GM23338 (cell line): ENCODE measurements at regions not wholly inside any gene's neighbourhood (a gene's known extent, or its start where the extent isn't known, plus 50 kb on each side); places are given as distances from the start of the nearest gene placed in this dataset.

Experiments used
- ATAC-seq: fragments of 200-7000 bp; cut with Tn5 transposase; 3 replicates; pipeline ENCODE4 v1.9.1; 2020
- DNase-seq: peaks from one replicate; pipeline ENCODE4 v3.0.0-alpha.2; 2015; ENCODE audit warnings: low spot score
- H2AFZ ChIP-seq: fragments of 200-600 bp; sonication (generic); 2 replicates; pipeline ENCODE4 v1.8.0; 2016; ENCODE audit warnings: antibody characterized with exemption, mild to moderate bottlenecking, moderate library complexity
- H3F3A ChIP-seq: fragments of 200-600 bp; sonication (generic); replicated peaks from 2 replicates; pipeline ENCODE4 v1.8.0; 2017; ENCODE audit warnings: antibody characterized with exemption, mixed run types, low read depth
- H3K27ac ChIP-seq: fragments of 200-600 bp; sonication (generic); 2 replicates; pipeline ENCODE4 v1.6.1; 2016; ENCODE audit warnings: low read depth
- H3K27me3 ChIP-seq: fragments of 200-600 bp; sonication (generic); 2 replicates; pipeline ENCODE4 v1.8.0; 2016; ENCODE audit warnings: mild to moderate bottlenecking, mixed run types, moderate library complexity; ENCODE audit not compliant: insufficient read depth
- H3K36me3 ChIP-seq: fragments of 200-600 bp; sonication (generic); 2 replicates; pipeline ENCODE4 v1.8.0; 2016; ENCODE audit warnings: mild to moderate bottlenecking; ENCODE audit not compliant: insufficient read depth
- H3K4me1 ChIP-seq: fragments of 200-600 bp; sonication (generic); 2 replicates; pipeline ENCODE4 v1.8.0; 2016; ENCODE audit warnings: mild to moderate bottlenecking, moderate library complexity; ENCODE audit not compliant: insufficient read depth
- H3K4me2 ChIP-seq: fragments of 200-600 bp; sonication (generic); 2 replicates; pipeline ENCODE4 v1.7.1; 2017; ENCODE audit warnings: mixed run types
- H3K4me3 ChIP-seq: fragments of 200-600 bp; sonication (generic); 2 replicates; pipeline ENCODE4 v1.6.1; 2016; ENCODE audit warnings: mixed run types
- H3K79me2 ChIP-seq: fragments of 200-600 bp; sonication (generic); replicated peaks from 2 replicates; pipeline ENCODE4 v1.8.0; 2017; ENCODE audit warnings: mild to moderate bottlenecking; ENCODE audit not compliant: insufficient read depth
- H3K9me2 ChIP-seq: fragments of 200-600 bp; sonication (generic); 2 replicates; pipeline ENCODE4 v1.8.0; 2017; ENCODE audit not compliant: insufficient read depth
- H4K20me1 ChIP-seq: fragments of 200-600 bp; sonication (generic); replicated peaks from 2 replicates; pipeline ENCODE4 v1.8.0; 2017; ENCODE audit warnings: mild to moderate bottlenecking; ENCODE audit not compliant: insufficient read depth
- H3K27ac Mint-ChIP-seq: 2 replicates; pipeline ENCODE4 v1.8.0; 2020; ENCODE audit warnings: inconsistent platforms, mild to moderate bottlenecking, moderate library complexity, mixed read lengths
- H3K27me3 Mint-ChIP-seq: 3 replicates; pipeline ENCODE4 v1.8.0; 2022; ENCODE audit warnings: low read depth, mild to moderate bottlenecking, moderate library complexity, mixed read lengths, inconsistent platforms; ENCODE audit not compliant: insufficient read depth, poor library complexity
- H3K36me3 Mint-ChIP-seq: 3 replicates; pipeline ENCODE4 v1.8.0; 2021; ENCODE audit warnings: low read depth, mild to moderate bottlenecking, inconsistent platforms, moderate library complexity, mixed read lengths
- H3K4me1 Mint-ChIP-seq: 3 replicates; pipeline ENCODE4 v1.8.0; 2020; ENCODE audit warnings: mild to moderate bottlenecking, inconsistent platforms, mixed read lengths
- H3K4me3 Mint-ChIP-seq: 3 replicates; pipeline ENCODE4 v1.8.0; 2021; ENCODE audit warnings: moderate library complexity, mild to moderate bottlenecking, inconsistent platforms, mixed read lengths
- H3K9me3 Mint-ChIP-seq: 3 replicates; pipeline ENCODE4 v1.8.0; 2020; ENCODE audit warnings: moderate library complexity, mild to moderate bottlenecking, inconsistent platforms, mixed read lengths
- CREB1 ChIP-seq: fragments of 250-450 bp; sonication (Bioruptor Pico); IDR thresholded peaks from 2 replicates; pipeline ENCODE4 v1.5.0; 2020; ENCODE audit warnings: low read depth, mild to moderate bottlenecking, moderate library complexity
- JUNB ChIP-seq: IDR thresholded peaks from one replicate; pipeline ENCODE4 v1.6.1; 2016; ENCODE audit warnings: antibody characterized with exemption; ENCODE audit not compliant: unreplicated experiment
- NANOG ChIP-seq: IDR thresholded peaks from 2 replicates; pipeline ENCODE4 v1.6.1; 2016; ENCODE audit warnings: antibody characterized with exemption, borderline replicate concordance
- STAT1 ChIP-seq: IDR thresholded peaks from one replicate; pipeline ENCODE4 v1.6.1; 2016; ENCODE audit warnings: antibody characterized with exemption; ENCODE audit not compliant: unreplicated experiment
- TF ChIP-seq, protein P1 (sequence below): fragments of 250-450 bp; sonication (Bioruptor Pico); IDR thresholded peaks from 2 replicates; pipeline ENCODE4 v1.5.0; 2020; ENCODE audit warnings: mild to moderate bottlenecking, moderate library complexity
- TF ChIP-seq, protein P2 (sequence below), 2 experiments: fragments of 200-600 bp in 1 of 2; sonication (generic) in 1 of 2; conservative IDR thresholded peaks; 2 replicates each; pipeline versions ENCODE4 v1.5.1 to v1.6.1; 2016 to 2017; ENCODE audit warnings: antibody characterized with exemption in 2 of 2, low read depth in 2 of 2, mild to moderate bottlenecking in 2 of 2, moderate library complexity in 1 of 2

GRCh38 chr18:24658302-24658701 is 197.9 kb downstream of the HRH4 start:
- H3K4me3 ChIP-seq = no peak overlapping the region
- no peak overlapping the region for H2AFZ ChIP-seq
- Mint-ChIP-seq H3K27me3 (peaks cover 1% of the 10 kb centered on the region), H3K27ac (no peak overlapping the region), H3K9me3 (no peaks in the 10 kb centered on the region), H3K36me3 (no peaks in the 10 kb centered on the region), H3K4me3 (no peak overlapping the region), H3K4me1 (peaks cover 9% of the 10 kb centered on the region; the same call in 2 of the 3 replicates)
- H3K36me3 ChIP-seq = no peaks in the 10 kb centered on the region
- H3K4me1 ChIP-seq = no peaks in the 10 kb centered on the region
- peaks cover 8% of the 10 kb centered on the region; the same call in 1 of the 2 replicates for H3K9me2 ChIP-seq
- no peaks in the 10 kb centered on the region for H4K20me1 ChIP-seq
- ATAC-seq = no peak
- H3K27ac ChIP-seq = no peak overlapping the region
- H3K4me2 ChIP-seq = no peak overlapping the region
- TF ChIP-seq NANOG = no peak
- TF ChIP-seq, protein P1, sequence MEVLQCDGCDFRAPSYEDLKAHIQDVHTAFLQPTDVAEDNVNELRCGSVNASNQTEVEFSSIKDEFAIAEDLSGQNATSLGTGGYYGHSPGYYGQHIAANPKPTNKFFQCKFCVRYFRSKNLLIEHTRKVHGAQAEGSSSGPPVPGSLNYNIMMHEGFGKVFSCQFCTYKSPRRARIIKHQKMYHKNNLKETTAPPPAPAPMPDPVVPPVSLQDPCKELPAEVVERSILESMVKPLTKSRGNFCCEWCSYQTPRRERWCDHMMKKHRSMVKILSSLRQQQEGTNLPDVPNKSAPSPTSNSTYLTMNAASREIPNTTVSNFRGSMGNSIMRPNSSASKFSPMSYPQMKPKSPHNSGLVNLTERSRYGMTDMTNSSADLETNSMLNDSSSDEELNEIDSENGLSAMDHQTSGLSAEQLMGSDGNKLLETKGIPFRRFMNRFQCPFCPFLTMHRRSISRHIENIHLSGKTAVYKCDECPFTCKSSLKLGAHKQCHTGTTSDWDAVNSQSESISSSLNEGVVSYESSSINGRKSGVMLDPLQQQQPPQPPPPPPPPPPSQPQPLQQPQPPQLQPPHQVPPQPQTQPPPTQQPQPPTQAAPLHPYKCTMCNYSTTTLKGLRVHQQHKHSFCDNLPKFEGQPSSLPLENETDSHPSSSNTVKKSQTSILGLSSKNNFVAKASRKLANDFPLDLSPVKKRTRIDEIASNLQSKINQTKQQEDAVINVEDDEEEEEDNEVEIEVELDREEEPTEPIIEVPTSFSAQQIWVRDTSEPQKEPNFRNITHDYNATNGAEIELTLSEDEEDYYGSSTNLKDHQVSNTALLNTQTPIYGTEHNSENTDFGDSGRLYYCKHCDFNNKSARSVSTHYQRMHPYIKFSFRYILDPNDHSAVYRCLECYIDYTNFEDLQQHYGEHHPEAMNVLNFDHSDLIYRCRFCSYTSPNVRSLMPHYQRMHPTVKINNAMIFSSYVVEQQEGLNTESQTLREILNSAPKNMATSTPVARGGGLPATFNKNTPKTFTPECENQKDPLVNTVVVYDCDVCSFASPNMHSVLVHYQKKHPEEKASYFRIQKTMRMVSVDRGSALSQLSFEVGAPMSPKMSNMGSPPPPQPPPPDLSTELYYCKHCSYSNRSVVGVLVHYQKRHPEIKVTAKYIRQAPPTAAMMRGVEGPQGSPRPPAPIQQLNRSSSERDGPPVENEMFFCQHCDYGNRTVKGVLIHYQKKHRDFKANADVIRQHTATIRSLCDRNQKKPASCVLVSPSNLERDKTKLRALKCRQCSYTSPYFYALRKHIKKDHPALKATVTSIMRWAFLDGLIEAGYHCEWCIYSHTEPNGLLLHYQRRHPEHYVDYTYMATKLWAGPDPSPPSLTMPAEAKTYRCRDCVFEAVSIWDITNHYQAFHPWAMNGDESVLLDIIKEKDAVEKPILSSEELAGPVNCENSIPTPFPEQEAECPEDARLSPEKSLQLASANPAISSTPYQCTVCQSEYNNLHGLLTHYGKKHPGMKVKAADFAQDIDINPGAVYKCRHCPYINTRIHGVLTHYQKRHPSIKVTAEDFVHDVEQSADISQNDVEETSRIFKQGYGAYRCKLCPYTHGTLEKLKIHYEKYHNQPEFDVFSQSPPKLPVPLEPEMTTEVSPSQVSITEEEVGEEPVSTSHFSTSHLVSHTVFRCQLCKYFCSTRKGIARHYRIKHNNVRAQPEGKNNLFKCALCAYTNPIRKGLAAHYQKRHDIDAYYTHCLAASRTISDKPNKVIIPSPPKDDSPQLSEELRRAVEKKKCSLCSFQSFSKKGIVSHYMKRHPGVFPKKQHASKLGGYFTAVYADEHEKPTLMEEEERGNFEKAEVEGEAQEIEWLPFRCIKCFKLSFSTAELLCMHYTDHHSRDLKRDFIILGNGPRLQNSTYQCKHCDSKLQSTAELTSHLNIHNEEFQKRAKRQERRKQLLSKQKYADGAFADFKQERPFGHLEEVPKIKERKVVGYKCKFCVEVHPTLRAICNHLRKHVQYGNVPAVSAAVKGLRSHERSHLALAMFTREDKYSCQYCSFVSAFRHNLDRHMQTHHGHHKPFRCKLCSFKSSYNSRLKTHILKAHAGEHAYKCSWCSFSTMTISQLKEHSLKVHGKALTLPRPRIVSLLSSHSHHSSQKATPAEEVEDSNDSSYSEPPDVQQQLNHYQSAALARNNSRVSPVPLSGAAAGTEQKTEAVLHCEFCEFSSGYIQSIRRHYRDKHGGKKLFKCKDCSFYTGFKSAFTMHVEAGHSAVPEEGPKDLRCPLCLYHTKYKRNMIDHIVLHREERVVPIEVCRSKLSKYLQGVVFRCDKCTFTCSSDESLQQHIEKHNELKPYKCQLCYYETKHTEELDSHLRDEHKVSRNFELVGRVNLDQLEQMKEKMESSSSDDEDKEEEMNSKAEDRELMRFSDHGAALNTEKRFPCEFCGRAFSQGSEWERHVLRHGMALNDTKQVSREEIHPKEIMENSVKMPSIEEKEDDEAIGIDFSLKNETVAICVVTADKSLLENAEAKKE (CRISPR knock-in tag) = no peak
- no peak for TF ChIP-seq STAT1
- TF ChIP-seq JUNB = no peak
- no peak for TF ChIP-seq CREB1 (CRISPR knock-in tag)
- TF ChIP-seq, protein P2, sequence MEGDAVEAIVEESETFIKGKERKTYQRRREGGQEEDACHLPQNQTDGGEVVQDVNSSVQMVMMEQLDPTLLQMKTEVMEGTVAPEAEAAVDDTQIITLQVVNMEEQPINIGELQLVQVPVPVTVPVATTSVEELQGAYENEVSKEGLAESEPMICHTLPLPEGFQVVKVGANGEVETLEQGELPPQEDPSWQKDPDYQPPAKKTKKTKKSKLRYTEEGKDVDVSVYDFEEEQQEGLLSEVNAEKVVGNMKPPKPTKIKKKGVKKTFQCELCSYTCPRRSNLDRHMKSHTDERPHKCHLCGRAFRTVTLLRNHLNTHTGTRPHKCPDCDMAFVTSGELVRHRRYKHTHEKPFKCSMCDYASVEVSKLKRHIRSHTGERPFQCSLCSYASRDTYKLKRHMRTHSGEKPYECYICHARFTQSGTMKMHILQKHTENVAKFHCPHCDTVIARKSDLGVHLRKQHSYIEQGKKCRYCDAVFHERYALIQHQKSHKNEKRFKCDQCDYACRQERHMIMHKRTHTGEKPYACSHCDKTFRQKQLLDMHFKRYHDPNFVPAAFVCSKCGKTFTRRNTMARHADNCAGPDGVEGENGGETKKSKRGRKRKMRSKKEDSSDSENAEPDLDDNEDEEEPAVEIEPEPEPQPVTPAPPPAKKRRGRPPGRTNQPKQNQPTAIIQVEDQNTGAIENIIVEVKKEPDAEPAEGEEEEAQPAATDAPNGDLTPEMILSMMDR (conservative IDR thresholded peaks at IDR 0.05; ENCODE audit: low read depth in 2 of 2) = no peak
- no peaks in the 10 kb centered on the region for H3K27me3 ChIP-seq
- H3F3A ChIP-seq = no peaks in the 10 kb centered on the region
- no peak for DNase-seq
- no peaks in the 10 kb centered on the region for H3K79me2 ChIP-seq
